ENCODE measurements at regions not wholly inside any gene's neighbourhood (a gene's known extent, or its start where the extent isn't known, plus 50 kb on each side); places are given as distances from the start of the nearest gene placed in this dataset.

GRCh38 chr2:223460774-223461211, 141.4 kb downstream of the SCG2 start:
- H3K9me3 ChIP-seq (ENCODE audit: control insufficient read depth, low read length): no peaks in the 10 kb centered on the region
- no peaks in the 10 kb centered on the region for H3K27me3 ChIP-seq (ENCODE audit: control insufficient read depth, insufficient read depth, low read length)
- H3K79me2 ChIP-seq: no peaks in the 10 kb centered on the region
- H3K27ac ChIP-seq: no peak overlapping the region
- no peaks in the 10 kb centered on the region for H3K36me3 ChIP-seq (ENCODE audit: control insufficient read depth, insufficient read depth, low read length)
- TF ChIP-seq, protein P1, sequence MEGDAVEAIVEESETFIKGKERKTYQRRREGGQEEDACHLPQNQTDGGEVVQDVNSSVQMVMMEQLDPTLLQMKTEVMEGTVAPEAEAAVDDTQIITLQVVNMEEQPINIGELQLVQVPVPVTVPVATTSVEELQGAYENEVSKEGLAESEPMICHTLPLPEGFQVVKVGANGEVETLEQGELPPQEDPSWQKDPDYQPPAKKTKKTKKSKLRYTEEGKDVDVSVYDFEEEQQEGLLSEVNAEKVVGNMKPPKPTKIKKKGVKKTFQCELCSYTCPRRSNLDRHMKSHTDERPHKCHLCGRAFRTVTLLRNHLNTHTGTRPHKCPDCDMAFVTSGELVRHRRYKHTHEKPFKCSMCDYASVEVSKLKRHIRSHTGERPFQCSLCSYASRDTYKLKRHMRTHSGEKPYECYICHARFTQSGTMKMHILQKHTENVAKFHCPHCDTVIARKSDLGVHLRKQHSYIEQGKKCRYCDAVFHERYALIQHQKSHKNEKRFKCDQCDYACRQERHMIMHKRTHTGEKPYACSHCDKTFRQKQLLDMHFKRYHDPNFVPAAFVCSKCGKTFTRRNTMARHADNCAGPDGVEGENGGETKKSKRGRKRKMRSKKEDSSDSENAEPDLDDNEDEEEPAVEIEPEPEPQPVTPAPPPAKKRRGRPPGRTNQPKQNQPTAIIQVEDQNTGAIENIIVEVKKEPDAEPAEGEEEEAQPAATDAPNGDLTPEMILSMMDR (IDR thresholded peaks at IDR 0.05): no peak
- no peaks in the 10 kb centered on the region for H3K4me1 ChIP-seq
- H3K4me3 ChIP-seq (ENCODE audit: low read depth, low read length): no peak overlapping the region
- no peak overlapping the region for H3K9ac ChIP-seq
- H2AFZ ChIP-seq: no peak overlapping the region
- no peak overlapping the region for H3K4me2 ChIP-seq (ENCODE audit: low read length)

DNA sequence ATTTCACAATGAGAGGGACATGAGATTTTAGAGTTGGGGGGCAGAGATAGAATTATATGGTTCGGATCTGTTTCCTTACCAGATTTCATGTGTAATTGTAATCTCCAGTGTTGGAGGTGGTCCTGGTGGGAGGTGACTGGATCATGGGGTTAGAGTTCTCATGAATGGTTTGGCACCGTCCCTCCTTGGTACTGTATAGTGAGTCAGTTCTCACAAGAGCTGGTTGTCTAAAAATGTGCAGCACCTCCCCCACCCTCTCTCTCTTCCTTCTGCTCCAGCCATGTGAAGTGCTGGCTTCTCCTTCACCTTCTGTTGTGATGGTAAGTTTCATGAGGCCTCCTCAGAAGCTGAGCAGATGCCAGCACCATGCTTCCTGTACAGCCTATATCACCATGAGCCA, 138.1 kb downstream of the SCG2 start:
- H3K27ac ChIP-seq: no peak overlapping the region
- no peaks in the 10 kb centered on the region for H3K27me3 ChIP-seq (ENCODE audit: control insufficient read depth, insufficient read depth, low read length)
- H2AFZ ChIP-seq: no peak overlapping the region
- TF ChIP-seq, protein P1 (IDR thresholded peaks at IDR 0.05): no peak
- no peak overlapping the region for H3K4me3 ChIP-seq (ENCODE audit: low read depth, low read length)
- H3K36me3 ChIP-seq (ENCODE audit: control insufficient read depth, insufficient read depth, low read length): no peaks in the 10 kb centered on the region
- H3K79me2 ChIP-seq: no peaks in the 10 kb centered on the region
- H3K4me1 ChIP-seq: no peaks in the 10 kb centered on the region
- no peaks in the 10 kb centered on the region for H3K9me3 ChIP-seq (ENCODE audit: control insufficient read depth, low read length)
- no peak overlapping the region for H3K4me2 ChIP-seq (ENCODE audit: low read length)
- no peak overlapping the region for H3K9ac ChIP-seq

- TF ChIP-seq, protein P1 (IDR thresholded peaks at IDR 0.05): no peak
- H3K27ac ChIP-seq: no peak overlapping the region
- H3K27me3 ChIP-seq (ENCODE audit: control insufficient read depth, insufficient read depth, low read length): no peaks in the 10 kb centered on the region
- H2AFZ ChIP-seq: no peak overlapping the region
- no peaks in the 10 kb centered on the region for H3K4me1 ChIP-seq
- no peaks in the 10 kb centered on the region for H3K36me3 ChIP-seq (ENCODE audit: control insufficient read depth, insufficient read depth, low read length)
- no peak overlapping the region for H3K9ac ChIP-seq
- H3K9me3 ChIP-seq (ENCODE audit: control insufficient read depth, low read length): no peaks in the 10 kb centered on the region
- H3K4me2 ChIP-seq (ENCODE audit: low read length): no peak overlapping the region
- H3K79me2 ChIP-seq: no peaks in the 10 kb centered on the region
- H3K4me3 ChIP-seq (ENCODE audit: low read depth, low read length): no peak overlapping the region
Measured at GRCh38 chr2:223465793-223466192, 136.4 kb downstream of the SCG2 start.

DNA sequence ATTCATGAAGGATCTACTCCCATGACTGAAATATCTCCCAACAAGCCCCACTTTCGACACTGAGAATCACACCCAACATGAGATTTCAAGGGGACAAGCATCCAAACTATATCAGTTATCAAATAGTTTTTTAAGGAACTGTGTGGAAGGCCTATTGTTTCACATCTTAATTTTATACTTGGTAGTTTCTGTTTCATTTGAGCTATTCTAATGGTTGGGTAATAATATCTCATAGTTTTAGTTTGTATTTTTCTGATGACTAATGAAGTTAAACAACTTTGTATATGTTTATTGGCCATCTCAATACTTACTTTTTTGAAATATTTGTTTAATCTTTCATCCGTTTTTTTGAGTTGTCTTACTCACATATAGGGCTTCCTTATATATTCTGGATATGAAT, 135.0 kb downstream of the SCG2 start:
- Histone ChIP-seq H2AFZ (no peak overlapping the region), H3K27ac (no peak overlapping the region), H3K36me3 (ENCODE audit: control insufficient read depth, insufficient read depth, low read length) (no peaks in the 10 kb centered on the region), H3K4me2 (ENCODE audit: low read length) (no peak overlapping the region), H3K9ac (no peak overlapping the region), H3K4me1 (no peaks in the 10 kb centered on the region), H3K9me3 (ENCODE audit: control insufficient read depth, low read length) (no peaks in the 10 kb centered on the region), H3K27me3 (ENCODE audit: control insufficient read depth, insufficient read depth, low read length) (no peaks in the 10 kb centered on the region), H3K4me3 (ENCODE audit: low read depth, low read length) (no peak overlapping the region), H3K79me2 (no peaks in the 10 kb centered on the region)
- TF ChIP-seq, protein P1 (IDR thresholded peaks at IDR 0.05): no peak

DNA sequence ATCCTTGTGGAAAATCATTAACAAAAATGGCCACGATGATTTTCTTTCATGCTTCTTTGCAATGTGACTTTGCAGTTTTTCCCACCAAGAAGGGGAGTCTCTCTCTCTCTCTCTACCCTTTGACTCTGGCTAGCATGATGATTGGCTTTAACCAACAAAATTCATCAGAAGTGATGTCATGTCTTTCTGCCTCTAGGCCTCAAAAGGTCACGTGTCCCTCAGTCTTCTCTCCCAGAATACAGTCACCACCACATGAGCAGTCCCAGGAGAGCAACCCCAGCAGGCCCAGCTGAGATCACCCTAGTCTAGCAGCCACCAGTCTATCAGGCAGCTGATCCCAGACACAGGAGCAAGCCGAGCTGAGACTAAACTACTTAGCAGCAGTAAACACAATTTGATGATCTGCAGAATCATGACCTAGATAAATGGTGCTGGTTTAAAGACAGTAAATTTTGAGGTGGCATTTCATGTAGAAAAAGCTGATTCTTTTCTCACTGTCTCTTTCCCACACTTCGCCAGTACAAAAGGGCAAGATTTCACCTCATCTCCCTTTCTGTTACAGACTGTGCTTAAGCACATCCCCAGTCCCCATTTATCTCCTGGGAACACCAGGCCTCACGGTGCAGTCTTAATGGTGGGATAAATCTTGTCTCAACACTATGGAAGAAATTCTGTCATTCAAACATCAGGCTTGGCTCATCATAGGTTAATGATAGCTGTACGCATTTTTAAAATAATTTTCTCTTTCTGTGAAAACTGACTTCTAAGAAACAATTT, 132.7 kb downstream of the SCG2 start:
- Histone ChIP-seq H3K36me3 (ENCODE audit: control insufficient read depth, insufficient read depth, low read length) (no peaks in the 10 kb centered on the region), H3K4me3 (ENCODE audit: low read depth, low read length) (no peak overlapping the region), H3K4me2 (ENCODE audit: low read length) (no peak overlapping the region), H2AFZ (no peak overlapping the region), H3K27ac (no peak overlapping the region), H3K9ac (no peak overlapping the region), H3K79me2 (no peaks in the 10 kb centered on the region), H3K4me1 (no peaks in the 10 kb centered on the region), H3K27me3 (ENCODE audit: control insufficient read depth, insufficient read depth, low read length) (no peaks in the 10 kb centered on the region), H3K9me3 (ENCODE audit: control insufficient read depth, low read length) (no peaks in the 10 kb centered on the region)
- TF ChIP-seq, protein P1 (IDR thresholded peaks at IDR 0.05): no peak
